ENCODE measurements at regions not wholly inside any gene's neighbourhood (a gene's known extent, or its start where the extent isn't known, plus 50 kb on each side); places are given as distances from the start of the nearest gene placed in this dataset.

DNA sequence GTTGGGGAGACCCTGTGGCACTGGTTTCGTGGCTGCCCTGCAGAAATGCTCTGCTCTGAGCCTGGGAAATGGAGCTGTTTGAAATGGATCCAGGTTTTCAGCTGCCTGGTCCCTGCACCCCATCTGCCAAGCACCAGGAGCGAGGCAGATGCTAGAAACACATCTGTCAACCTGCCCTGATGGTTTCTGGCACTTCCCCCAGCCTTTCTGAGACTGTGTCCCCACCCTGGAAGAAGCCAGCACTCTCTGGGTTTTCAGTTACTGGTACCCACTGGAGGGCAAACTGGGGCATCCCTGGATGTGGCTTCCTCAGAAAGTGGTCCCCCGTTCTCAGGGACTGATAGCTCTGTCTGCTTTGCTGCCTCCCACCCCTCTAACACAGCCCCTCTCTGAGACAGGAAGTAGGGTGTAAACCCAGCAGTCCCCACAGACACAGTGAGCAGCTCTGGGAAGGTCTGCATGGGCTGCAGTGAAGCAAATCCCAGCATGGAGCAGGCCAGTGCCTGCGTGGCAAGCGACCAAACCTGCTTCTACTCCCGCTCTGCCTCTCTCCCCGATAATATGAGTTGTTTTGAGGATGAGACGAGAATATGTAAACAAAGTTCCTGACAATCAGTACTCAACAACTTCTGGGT, 54.2 kb upstream of the MAFB start (continued):
- TF ChIP-seq, protein P1, sequence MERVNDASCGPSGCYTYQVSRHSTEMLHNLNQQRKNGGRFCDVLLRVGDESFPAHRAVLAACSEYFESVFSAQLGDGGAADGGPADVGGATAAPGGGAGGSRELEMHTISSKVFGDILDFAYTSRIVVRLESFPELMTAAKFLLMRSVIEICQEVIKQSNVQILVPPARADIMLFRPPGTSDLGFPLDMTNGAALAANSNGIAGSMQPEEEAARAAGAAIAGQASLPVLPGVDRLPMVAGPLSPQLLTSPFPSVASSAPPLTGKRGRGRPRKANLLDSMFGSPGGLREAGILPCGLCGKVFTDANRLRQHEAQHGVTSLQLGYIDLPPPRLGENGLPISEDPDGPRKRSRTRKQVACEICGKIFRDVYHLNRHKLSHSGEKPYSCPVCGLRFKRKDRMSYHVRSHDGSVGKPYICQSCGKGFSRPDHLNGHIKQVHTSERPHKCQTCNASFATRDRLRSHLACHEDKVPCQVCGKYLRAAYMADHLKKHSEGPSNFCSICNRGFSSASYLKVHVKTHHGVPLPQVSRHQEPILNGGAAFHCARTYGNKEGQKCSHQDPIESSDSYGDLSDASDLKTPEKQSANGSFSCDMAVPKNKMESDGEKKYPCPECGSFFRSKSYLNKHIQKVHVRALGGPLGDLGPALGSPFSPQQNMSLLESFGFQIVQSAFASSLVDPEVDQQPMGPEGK (CRISPR knock-in tag; IDR thresholded peaks at IDR 0.05; ENCODE audit: borderline replicate concordance) = no peak
- TF ChIP-seq ARNTL (CRISPR knock-in tag; IDR thresholded peaks at IDR 0.05; ENCODE audit: borderline replicate concordance, low read depth) = no peak
- TF ChIP-seq OSR1 (CRISPR knock-in tag; IDR thresholded peaks at IDR 0.05) = no peak

DNA sequence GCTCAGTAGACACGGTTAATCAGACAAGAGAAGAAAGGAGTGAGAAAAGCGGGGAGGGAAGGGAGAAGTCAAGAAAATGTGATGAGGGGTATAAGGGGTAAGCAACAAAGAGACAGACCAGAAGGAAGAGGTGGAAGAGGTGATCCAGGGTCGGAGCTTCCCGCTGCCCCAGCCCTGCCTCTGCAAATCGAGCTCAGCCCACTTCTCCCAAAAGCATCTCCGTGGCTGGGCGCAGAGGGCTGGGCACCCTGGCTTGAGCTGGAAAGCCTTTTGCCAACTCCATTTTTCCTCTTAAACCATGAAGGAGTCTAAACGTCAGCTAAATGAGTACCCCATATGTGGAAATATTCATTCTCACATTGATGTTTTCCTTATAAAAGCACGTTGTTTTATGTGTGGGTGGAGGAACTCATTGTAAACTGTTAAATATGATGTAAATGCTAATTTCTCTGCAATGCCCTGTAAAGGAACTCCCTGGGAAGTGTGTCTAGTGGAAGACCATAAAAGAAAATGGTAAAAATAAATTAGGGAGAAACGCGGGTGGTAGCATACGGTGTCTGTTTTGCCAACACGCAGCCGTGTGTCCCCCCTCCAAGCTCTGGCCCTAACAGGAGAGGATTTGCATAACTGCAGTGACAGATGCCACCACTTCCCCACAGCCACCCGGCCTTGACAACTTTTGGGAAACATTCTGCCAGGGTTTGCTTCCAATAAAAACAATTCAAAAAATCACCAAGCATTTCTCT, 55.2 kb upstream of the MAFB start:
- no peak for ATAC-seq
- TF ChIP-seq TCF4 (CRISPR knock-in tag; IDR thresholded peaks at IDR 0.05; ENCODE audit: borderline replicate concordance) = no peak
- TF ChIP-seq ISL1 (CRISPR knock-in tag; IDR thresholded peaks at IDR 0.05) = no peak
- no peak for TF ChIP-seq BACH2 (CRISPR knock-in tag; IDR thresholded peaks at IDR 0.05; ENCODE audit: borderline replicate concordance)
- TF ChIP-seq OSR1 (CRISPR knock-in tag; IDR thresholded peaks at IDR 0.05) = no peak
- TF ChIP-seq TOX (CRISPR knock-in tag; IDR thresholded peaks at IDR 0.05; ENCODE audit: borderline replicate concordance) = no peak
- TF ChIP-seq, protein P2, sequence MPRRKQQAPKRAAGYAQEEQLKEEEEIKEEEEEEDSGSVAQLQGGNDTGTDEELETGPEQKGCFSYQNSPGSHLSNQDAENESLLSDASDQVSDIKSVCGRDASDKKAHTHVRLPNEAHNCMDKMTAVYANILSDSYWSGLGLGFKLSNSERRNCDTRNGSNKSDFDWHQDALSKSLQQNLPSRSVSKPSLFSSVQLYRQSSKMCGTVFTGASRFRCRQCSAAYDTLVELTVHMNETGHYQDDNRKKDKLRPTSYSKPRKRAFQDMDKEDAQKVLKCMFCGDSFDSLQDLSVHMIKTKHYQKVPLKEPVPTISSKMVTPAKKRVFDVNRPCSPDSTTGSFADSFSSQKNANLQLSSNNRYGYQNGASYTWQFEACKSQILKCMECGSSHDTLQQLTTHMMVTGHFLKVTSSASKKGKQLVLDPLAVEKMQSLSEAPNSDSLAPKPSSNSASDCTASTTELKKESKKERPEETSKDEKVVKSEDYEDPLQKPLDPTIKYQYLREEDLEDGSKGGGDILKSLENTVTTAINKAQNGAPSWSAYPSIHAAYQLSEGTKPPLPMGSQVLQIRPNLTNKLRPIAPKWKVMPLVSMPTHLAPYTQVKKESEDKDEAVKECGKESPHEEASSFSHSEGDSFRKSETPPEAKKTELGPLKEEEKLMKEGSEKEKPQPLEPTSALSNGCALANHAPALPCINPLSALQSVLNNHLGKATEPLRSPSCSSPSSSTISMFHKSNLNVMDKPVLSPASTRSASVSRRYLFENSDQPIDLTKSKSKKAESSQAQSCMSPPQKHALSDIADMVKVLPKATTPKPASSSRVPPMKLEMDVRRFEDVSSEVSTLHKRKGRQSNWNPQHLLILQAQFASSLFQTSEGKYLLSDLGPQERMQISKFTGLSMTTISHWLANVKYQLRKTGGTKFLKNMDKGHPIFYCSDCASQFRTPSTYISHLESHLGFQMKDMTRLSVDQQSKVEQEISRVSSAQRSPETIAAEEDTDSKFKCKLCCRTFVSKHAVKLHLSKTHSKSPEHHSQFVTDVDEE (CRISPR knock-in tag; IDR thresholded peaks at IDR 0.05) = no peak
- TF ChIP-seq, protein P3, sequence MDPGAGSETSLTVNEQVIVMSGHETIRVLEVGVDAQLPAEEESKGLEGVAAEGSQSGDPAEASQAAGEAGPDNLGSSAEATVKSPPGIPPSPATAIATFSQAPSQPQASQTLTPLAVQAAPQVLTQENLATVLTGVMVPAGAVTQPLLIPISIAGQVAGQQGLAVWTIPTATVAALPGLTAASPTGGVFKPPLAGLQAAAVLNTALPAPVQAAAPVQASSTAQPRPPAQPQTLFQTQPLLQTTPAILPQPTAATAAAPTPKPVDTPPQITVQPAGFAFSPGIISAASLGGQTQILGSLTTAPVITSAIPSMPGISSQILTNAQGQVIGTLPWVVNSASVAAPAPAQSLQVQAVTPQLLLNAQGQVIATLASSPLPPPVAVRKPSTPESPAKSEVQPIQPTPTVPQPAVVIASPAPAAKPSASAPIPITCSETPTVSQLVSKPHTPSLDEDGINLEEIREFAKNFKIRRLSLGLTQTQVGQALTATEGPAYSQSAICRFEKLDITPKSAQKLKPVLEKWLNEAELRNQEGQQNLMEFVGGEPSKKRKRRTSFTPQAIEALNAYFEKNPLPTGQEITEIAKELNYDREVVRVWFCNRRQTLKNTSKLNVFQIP (CRISPR knock-in tag; IDR thresholded peaks at IDR 0.05; ENCODE audit: borderline replicate concordance, low read depth) = no peak
- no peak for TF ChIP-seq ZNF565 (CRISPR knock-in tag; conservative IDR thresholded peaks at IDR 0.05; ENCODE audit: low read depth)
- TF ChIP-seq, protein P4, sequence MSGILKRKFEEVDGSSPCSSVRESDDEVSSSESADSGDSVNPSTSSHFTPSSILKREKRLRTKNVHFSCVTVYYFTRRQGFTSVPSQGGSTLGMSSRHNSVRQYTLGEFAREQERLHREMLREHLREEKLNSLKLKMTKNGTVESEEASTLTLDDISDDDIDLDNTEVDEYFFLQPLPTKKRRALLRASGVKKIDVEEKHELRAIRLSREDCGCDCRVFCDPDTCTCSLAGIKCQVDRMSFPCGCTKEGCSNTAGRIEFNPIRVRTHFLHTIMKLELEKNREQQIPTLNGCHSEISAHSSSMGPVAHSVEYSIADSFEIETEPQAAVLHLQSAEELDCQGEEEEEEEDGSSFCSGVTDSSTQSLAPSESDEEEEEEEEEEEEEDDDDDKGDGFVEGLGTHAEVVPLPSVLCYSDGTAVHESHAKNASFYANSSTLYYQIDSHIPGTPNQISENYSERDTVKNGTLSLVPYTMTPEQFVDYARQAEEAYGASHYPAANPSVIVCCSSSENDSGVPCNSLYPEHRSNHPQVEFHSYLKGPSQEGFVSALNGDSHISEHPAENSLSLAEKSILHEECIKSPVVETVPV (CRISPR knock-in tag; IDR thresholded peaks at IDR 0.05) = no peak
- TF ChIP-seq RARB (CRISPR knock-in tag; IDR thresholded peaks at IDR 0.05) = no peak
- TF ChIP-seq, protein P1 (CRISPR knock-in tag; IDR thresholded peaks at IDR 0.05; ENCODE audit: borderline replicate concordance) = no peak
- no peak for TF ChIP-seq ZC3H10 (CRISPR knock-in tag; IDR thresholded peaks at IDR 0.05)
- TF ChIP-seq, protein P5, sequence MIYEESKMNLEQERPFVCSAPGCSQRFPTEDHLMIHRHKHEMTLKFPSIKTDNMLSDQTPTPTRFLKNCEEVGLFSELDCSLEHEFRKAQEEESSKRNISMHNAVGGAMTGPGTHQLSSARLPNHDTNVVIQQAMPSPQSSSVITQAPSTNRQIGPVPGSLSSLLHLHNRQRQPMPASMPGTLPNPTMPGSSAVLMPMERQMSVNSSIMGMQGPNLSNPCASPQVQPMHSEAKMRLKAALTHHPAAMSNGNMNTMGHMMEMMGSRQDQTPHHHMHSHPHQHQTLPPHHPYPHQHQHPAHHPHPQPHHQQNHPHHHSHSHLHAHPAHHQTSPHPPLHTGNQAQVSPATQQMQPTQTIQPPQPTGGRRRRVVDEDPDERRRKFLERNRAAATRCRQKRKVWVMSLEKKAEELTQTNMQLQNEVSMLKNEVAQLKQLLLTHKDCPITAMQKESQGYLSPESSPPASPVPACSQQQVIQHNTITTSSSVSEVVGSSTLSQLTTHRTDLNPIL (CRISPR knock-in tag; IDR thresholded peaks at IDR 0.05; ENCODE audit: low read depth) = no peak
- TF ChIP-seq ESRRG (CRISPR knock-in tag; IDR thresholded peaks at IDR 0.05) = no peak
- TF ChIP-seq ZNF8 (CRISPR knock-in tag; IDR thresholded peaks at IDR 0.05) = no peak
- no peak for TF ChIP-seq ZFP3 (CRISPR knock-in tag; IDR thresholded peaks at IDR 0.05)
- no peak for TF ChIP-seq ARNTL (CRISPR knock-in tag; IDR thresholded peaks at IDR 0.05; ENCODE audit: borderline replicate concordance, low read depth)
- no peak for TF ChIP-seq SNAI2 (CRISPR knock-in tag; IDR thresholded peaks at IDR 0.05)
